ENCODE measurements at regions not wholly inside any gene's neighbourhood (a gene's known extent, or its start where the extent isn't known, plus 50 kb on each side); places are given as distances from the start of the nearest gene placed in this dataset.

DNA sequence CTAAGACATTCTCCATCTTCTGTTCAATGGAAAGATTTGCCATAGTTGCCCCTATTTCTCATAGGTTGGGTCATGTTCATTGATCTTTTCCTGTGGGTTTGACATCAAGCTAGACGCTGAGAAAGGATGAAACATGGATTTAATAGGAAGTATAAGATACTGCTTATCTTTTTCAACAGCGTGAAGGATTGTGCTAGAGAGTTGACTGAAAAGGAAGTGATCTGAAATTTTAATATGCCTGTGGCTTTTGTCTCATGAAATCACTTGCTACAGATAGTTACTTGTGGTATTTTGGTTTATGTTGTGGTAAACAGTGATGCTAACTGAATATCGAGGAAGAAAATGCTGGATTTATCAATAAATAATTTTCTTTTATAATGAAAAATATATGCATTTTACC lies 442.9 kb downstream of the EDEM1 start:
- TF ChIP-seq POLR2A (IDR thresholded peaks at IDR 0.05), result no peak
- Histone ChIP-seq H3K4me3 (no peak overlapping the region), H3K27me3 (no peaks in the 10 kb centered on the region), H3K4me1 (ENCODE audit: insufficient read depth) (no peaks in the 10 kb centered on the region), H3K36me3 (no peaks in the 10 kb centered on the region), H3K27ac (no peak overlapping the region), H3K9me3 (no peaks in the 10 kb centered on the region)
- intact Hi-C loops (cut with DNase I), result no loop called here
- WGBS, 3 donors, result 52 to 64% (median 55%) methylated on average over 3 of the region's 3 CpGs
- DNase-seq, result no peak

DNA sequence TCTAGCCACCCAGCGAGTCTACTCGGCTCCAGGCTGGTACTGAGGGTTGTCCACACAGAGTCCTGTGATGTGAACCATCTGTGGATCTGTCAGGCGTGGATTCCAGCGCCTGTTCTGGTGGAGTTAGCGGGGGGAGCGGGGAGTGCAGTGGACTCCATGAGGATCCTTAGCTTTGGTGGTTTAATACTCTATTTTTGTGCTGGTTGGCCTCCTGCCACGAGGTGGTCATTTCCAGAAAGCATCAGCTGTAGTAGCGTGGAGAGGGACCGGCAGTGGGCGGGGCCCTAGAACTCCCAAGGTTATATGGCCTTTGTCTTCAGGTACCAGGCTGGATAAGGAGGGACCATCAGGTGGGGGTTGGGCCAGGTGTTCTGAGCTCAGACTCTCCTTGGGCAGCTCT lies 446.5 kb downstream of the EDEM1 start:
- peak in 1 of 5 donors; percentile 29 for DNase-seq
- H3K9me3 ChIP-seq, result no peaks in the 10 kb centered on the region
- H3K36me3 ChIP-seq, result no peaks in the 10 kb centered on the region
- 80 to 83% (median 81%) methylated on average over 10 of the region's 10 CpGs for WGBS, 3 donors
- H3K27ac ChIP-seq, result no peak overlapping the region
- no peaks in the 10 kb centered on the region for H3K4me1 ChIP-seq (ENCODE audit: insufficient read depth)
- intact Hi-C loops (cut with DNase I), result no loop called here
- H3K27me3 ChIP-seq, result no peaks in the 10 kb centered on the region
- TF ChIP-seq, protein P1, sequence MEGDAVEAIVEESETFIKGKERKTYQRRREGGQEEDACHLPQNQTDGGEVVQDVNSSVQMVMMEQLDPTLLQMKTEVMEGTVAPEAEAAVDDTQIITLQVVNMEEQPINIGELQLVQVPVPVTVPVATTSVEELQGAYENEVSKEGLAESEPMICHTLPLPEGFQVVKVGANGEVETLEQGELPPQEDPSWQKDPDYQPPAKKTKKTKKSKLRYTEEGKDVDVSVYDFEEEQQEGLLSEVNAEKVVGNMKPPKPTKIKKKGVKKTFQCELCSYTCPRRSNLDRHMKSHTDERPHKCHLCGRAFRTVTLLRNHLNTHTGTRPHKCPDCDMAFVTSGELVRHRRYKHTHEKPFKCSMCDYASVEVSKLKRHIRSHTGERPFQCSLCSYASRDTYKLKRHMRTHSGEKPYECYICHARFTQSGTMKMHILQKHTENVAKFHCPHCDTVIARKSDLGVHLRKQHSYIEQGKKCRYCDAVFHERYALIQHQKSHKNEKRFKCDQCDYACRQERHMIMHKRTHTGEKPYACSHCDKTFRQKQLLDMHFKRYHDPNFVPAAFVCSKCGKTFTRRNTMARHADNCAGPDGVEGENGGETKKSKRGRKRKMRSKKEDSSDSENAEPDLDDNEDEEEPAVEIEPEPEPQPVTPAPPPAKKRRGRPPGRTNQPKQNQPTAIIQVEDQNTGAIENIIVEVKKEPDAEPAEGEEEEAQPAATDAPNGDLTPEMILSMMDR (IDR thresholded peaks at IDR 0.05), result no peak
- no peak for TF ChIP-seq POLR2A (IDR thresholded peaks at IDR 0.05)
- no peak for TF ChIP-seq EP300 (IDR thresholded peaks at IDR 0.05)
- no peak overlapping the region for H3K4me3 ChIP-seq

DNA sequence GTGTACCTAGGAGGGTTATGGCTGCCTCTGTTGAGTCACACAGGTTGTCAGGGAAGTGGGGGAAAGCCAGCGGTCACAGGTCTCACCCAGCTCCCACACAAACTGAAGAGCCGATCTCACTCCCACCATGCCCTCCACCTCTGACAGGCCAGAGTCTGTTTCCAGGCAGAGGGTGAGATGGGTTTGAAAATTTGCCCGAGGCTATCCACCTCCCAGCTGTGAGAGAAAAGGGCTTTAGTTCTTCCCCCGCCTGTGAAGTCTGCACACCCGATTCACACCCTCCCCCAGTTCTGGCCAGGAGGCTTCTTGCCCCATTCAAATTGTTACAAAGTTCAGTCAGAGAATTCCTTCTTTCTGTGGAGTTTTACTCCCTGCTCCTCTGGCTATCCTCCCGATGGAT lies 446.9 kb downstream of the EDEM1 start:
- H3K4me1 ChIP-seq (ENCODE audit: insufficient read depth), result no peaks in the 10 kb centered on the region
- 55 to 71% (median 67%) methylated on average over 6 of the region's 6 CpGs for WGBS, 3 donors
- no peaks in the 10 kb centered on the region for H3K36me3 ChIP-seq
- no peak overlapping the region for H3K27ac ChIP-seq
- H3K4me3 ChIP-seq, result no peak overlapping the region
- intact Hi-C loops (cut with DNase I), result no loop called here
- no peak for DNase-seq
- no peaks in the 10 kb centered on the region for H3K27me3 ChIP-seq
- TF ChIP-seq EP300 (IDR thresholded peaks at IDR 0.05) (no peak), POLR2A (IDR thresholded peaks at IDR 0.05) (no peak)
- TF ChIP-seq, protein P1 (IDR thresholded peaks at IDR 0.05), result no peak
- no peaks in the 10 kb centered on the region for H3K9me3 ChIP-seq

- Histone ChIP-seq H3K36me3 (no peaks in the 10 kb centered on the region), H3K4me1 (ENCODE audit: insufficient read depth) (no peaks in the 10 kb centered on the region), H3K27me3 (no peaks in the 10 kb centered on the region), H3K9me3 (no peaks in the 10 kb centered on the region), H3K4me3 (no peak overlapping the region), H3K27ac (no peak overlapping the region)
- TF ChIP-seq POLR2A (IDR thresholded peaks at IDR 0.05), result no peak
- TF ChIP-seq EP300 (IDR thresholded peaks at IDR 0.05), result no peak
- TF ChIP-seq, protein P1 (IDR thresholded peaks at IDR 0.05), result no peak
- intact Hi-C loops (cut with DNase I), result no loop called here
- no peak for DNase-seq
- 74 to 75% (median 75%) methylated on average over 2 of the region's 2 CpGs for WGBS, 3 donors
These were observed 448.2 kb downstream of the EDEM1 start for GRCh38 chr3:5635746-5636145.

GRCh38 chr3:5638550-5638949 lies 451.0 kb downstream of the EDEM1 start:
- Histone ChIP-seq H3K27me3 (no peaks in the 10 kb centered on the region), H3K36me3 (no peaks in the 10 kb centered on the region), H3K4me1 (ENCODE audit: insufficient read depth) (no peaks in the 10 kb centered on the region), H3K9me3 (no peaks in the 10 kb centered on the region), H3K4me3 (no peak overlapping the region), H3K27ac (no peak overlapping the region)
- intact Hi-C loops (cut with DNase I), result no loop called here
- TF ChIP-seq POLR2A (IDR thresholded peaks at IDR 0.05) (no peak), EP300 (IDR thresholded peaks at IDR 0.05) (no peak)
- TF ChIP-seq, protein P1 (IDR thresholded peaks at IDR 0.05), result no peak
- no peak for DNase-seq
- 91 to 99% (median 93%) methylated on average over 2 of the region's 2 CpGs for WGBS, 3 donors
